OCI-LY1 (cell line): ENCODE measurements at regions not wholly inside any gene's neighbourhood (a gene's known extent, or its start where the extent isn't known, plus 50 kb on each side); places are given as distances from the start of the nearest gene placed in this dataset.

Experiments
- H2AFZ ChIP-seq: fragments of 200-600 bp; sonication (generic), shearing (Covaris generic); 2 replicates; pipeline ENCODE4 v1.6.0; 2014; ENCODE audit warnings: antibody characterized with exemption, mild to moderate bottlenecking, low read length
- H3F3A ChIP-seq: fragments of 200-600 bp; sonication (generic), shearing (Covaris generic); 2 replicates; pipeline ENCODE4 v1.6.0; 2014; ENCODE audit warnings: mild to moderate bottlenecking, antibody characterized with exemption, low read length, moderate library complexity; ENCODE audit not compliant: insufficient read depth
- H3K27ac ChIP-seq: fragments of 200-600 bp; sonication (generic); 2 replicates; pipeline ENCODE4 v1.5.1; 2014; ENCODE audit warnings: low read length, mixed run types, mild to moderate bottlenecking, low read depth; ENCODE audit not compliant: poor library complexity, severe bottlenecking
- H3K27me3 ChIP-seq: fragments of 200-600 bp; sonication (generic); 2 replicates; pipeline ENCODE4 v1.6.0; 2014; ENCODE audit warnings: antibody characterized with exemption, mild to moderate bottlenecking, low read length, moderate library complexity; ENCODE audit not compliant: insufficient read depth
- H3K36me3 ChIP-seq: fragments of 200-600 bp; sonication (generic); 2 replicates; pipeline ENCODE4 v1.6.1; 2014; ENCODE audit warnings: mild to moderate bottlenecking, antibody characterized with exemption, low read length, moderate library complexity, mixed read lengths; ENCODE audit not compliant: insufficient read depth
- H3K4me1 ChIP-seq: fragments of 200-600 bp; sonication (generic); 2 replicates; pipeline ENCODE4 v1.5.1; 2014; ENCODE audit warnings: mild to moderate bottlenecking, low read length, moderate library complexity; ENCODE audit not compliant: insufficient read depth, severe bottlenecking
- H3K4me2 ChIP-seq: fragments of 200-600 bp; sonication (generic), shearing (Covaris generic); 2 replicates; pipeline ENCODE4 v1.6.1; 2014; ENCODE audit warnings: low read length
- H3K4me3 ChIP-seq: fragments of 200-600 bp; sonication (generic); 2 replicates; pipeline ENCODE4 v1.5.1; 2014; ENCODE audit warnings: low read length, low read depth, mild to moderate bottlenecking, mixed read lengths; ENCODE audit not compliant: poor library complexity, severe bottlenecking
- H3K79me2 ChIP-seq: fragments of 200-600 bp; shearing (Covaris generic); 2 replicates; pipeline ENCODE4 v1.6.1; 2016; ENCODE audit warnings: mixed run types, low read length, mixed read lengths; ENCODE audit not compliant: insufficient read depth
- H3K9ac ChIP-seq: fragments of 200-600 bp; sonication (generic), shearing (Covaris generic); 2 replicates; pipeline ENCODE4 v1.6.1; 2014; ENCODE audit warnings: mild to moderate bottlenecking, low read length, mixed read lengths
- H3K9me2 ChIP-seq: fragments of 200-600 bp; sonication (generic), shearing (Covaris generic); 2 replicates; pipeline ENCODE4 v1.6.1; 2014; ENCODE audit warnings: low read depth, mild to moderate bottlenecking, low read length, mixed read lengths
- H3K9me3 ChIP-seq: fragments of 200-600 bp; shearing (Covaris generic); 2 replicates; pipeline ENCODE4 v1.6.1; 2014; ENCODE audit warnings: low read length, mixed read lengths
- H4K20me1 ChIP-seq: fragments of 200-600 bp; sonication (generic), shearing (Covaris generic); 2 replicates; pipeline ENCODE4 v1.6.0; 2016; ENCODE audit warnings: mild to moderate bottlenecking, low read length; ENCODE audit not compliant: insufficient read depth
- CTCF ChIP-seq: fragments of 200-600 bp; sonication (generic), shearing (Covaris generic); IDR thresholded peaks from 2 replicates; pipeline ENCODE4 v1.5.1; 2017; ENCODE audit warnings: mild to moderate bottlenecking, antibody characterized with exemption, low read length, moderate library complexity, mixed read lengths
- EZH2 ChIP-seq: fragments of 200-600 bp; sonication (generic), shearing (Covaris generic); IDR thresholded peaks from 2 replicates; pipeline ENCODE4 v1.8.0; 2017; ENCODE audit warnings: borderline replicate concordance, mixed run types, mild to moderate bottlenecking, antibody characterized with exemption, low read length, moderate library complexity, mixed read lengths

DNA sequence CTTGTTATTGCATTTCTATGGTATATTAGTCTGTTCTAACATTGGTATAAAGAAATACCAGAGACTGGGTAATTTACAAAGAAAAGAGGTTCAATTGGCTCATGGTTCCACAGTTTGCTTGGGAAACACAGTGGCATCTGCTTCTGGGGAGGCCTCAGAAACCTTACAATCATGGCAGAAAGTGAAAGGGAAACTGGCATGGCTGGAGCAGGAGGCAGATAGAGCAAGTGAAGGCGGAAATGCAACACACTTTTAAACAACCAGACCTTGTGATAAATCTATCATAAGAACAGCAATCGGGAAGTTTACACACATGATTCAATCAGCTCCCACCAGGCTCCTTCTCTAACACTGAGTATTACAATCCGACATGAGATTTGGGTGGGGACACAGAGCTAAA is 346.6 kb upstream of the GNPDA2 start:
- no peaks in the 10 kb centered on the region for H3K27me3 ChIP-seq
- no peak overlapping the region for H3K4me2 ChIP-seq
- no peaks in the 10 kb centered on the region for H3K4me1 ChIP-seq
- TF ChIP-seq EZH2 (no peak), CTCF (no peak)
- H4K20me1 ChIP-seq, result no peaks in the 10 kb centered on the region
- no peaks in the 10 kb centered on the region for H3F3A ChIP-seq
- no peaks in the 10 kb centered on the region for H3K79me2 ChIP-seq
- H3K4me3 ChIP-seq, result no peak overlapping the region
- H3K9me3 ChIP-seq, result no peaks in the 10 kb centered on the region
- H2AFZ ChIP-seq, result no peak overlapping the region
- H3K36me3 ChIP-seq, result no peaks in the 10 kb centered on the region
- no peak overlapping the region for H3K9ac ChIP-seq
- no peaks in the 10 kb centered on the region for H3K9me2 ChIP-seq
- H3K27ac ChIP-seq, result no peak overlapping the region

- Histone ChIP-seq H3K4me2 (no peak overlapping the region), H3K9me3 (no peaks in the 10 kb centered on the region), H3K4me3 (no peak overlapping the region), H3K36me3 (no peaks in the 10 kb centered on the region), H3K4me1 (no peaks in the 10 kb centered on the region), H3K27me3 (no peaks in the 10 kb centered on the region), H4K20me1 (no peaks in the 10 kb centered on the region), H2AFZ (no peak overlapping the region), H3K9me2 (no peaks in the 10 kb centered on the region), H3F3A (no peaks in the 10 kb centered on the region), H3K79me2 (no peaks in the 10 kb centered on the region), H3K9ac (no peak overlapping the region), H3K27ac (no peak overlapping the region)
- TF ChIP-seq EZH2 (no peak), CTCF (no peak)
Measured at GRCh38 chr4:45064741-45065140, 338.4 kb upstream of the GNPDA2 start.

DNA sequence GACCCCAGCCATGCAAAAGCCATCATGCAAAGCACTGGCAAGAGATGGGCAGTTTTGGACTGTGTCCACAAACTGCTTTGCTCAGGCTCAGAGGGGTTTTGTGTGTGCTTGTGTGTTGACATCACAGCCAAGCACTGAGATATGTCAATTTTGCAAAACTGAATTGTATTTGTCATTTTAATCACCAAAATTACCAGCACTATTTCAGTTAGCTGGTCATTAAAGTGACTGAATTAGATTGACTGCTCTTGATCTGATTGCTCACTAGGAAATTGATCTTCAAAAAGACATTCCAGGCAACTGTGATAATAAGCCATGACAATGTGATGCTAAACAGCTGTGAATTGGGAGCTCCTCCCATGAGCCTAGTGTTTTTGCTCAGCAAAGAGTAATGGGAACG is 337.3 kb upstream of the GNPDA2 start:
- H3K36me3 ChIP-seq, result no peaks in the 10 kb centered on the region
- H4K20me1 ChIP-seq, result no peaks in the 10 kb centered on the region
- H3K9me2 ChIP-seq, result no peaks in the 10 kb centered on the region
- no peak overlapping the region for H3K4me3 ChIP-seq
- no peaks in the 10 kb centered on the region for H3K9me3 ChIP-seq
- no peak overlapping the region for H2AFZ ChIP-seq
- H3K27ac ChIP-seq, result no peak overlapping the region
- H3K79me2 ChIP-seq, result no peaks in the 10 kb centered on the region
- H3F3A ChIP-seq, result no peaks in the 10 kb centered on the region
- TF ChIP-seq CTCF (no peak), EZH2 (no peak)
- H3K4me1 ChIP-seq, result no peaks in the 10 kb centered on the region
- H3K9ac ChIP-seq, result no peak overlapping the region
- no peaks in the 10 kb centered on the region for H3K27me3 ChIP-seq
- no peak overlapping the region for H3K4me2 ChIP-seq
